HCT116 (cell line): ENCODE measurements at regions not wholly inside any gene's neighbourhood (a gene's known extent, or its start where the extent isn't known, plus 50 kb on each side); places are given as distances from the start of the nearest gene placed in this dataset.

Experiments
- EZH2 ChIP-seq: fragments of 200-600 bp; sonication (generic); IDR thresholded peaks from 2 replicates; pipeline ENCODE4 v1.6.1; 2017; ENCODE audit warnings: antibody characterized with exemption, mixed run types
- POLR2A ChIP-seq: IDR thresholded peaks from 2 replicates; pipeline ENCODE4 v1.7.0; 2011; ENCODE audit warnings: borderline replicate concordance; ENCODE audit not compliant: insufficient read depth, insufficient read length; ENCODE audit errors: extremely low read depth
- POLR2AphosphoS5 ChIP-seq: IDR thresholded peaks from 2 replicates; pipeline ENCODE4 v1.6.1; 2011; ENCODE audit warnings: mild to moderate bottlenecking, low read depth, low read length, moderate library complexity
- ZFX ChIP-seq: fragments of 450-650 bp; IDR thresholded peaks from 2 replicates; pipeline ENCODE4 v1.6.1; 2017
- TF ChIP-seq, protein P1 (sequence below), 3 experiments: fragments of 200-600 bp in 1 of 3; sonication (generic) in 1 of 3; IDR thresholded peaks in 2 of 3; conservative IDR thresholded peaks in 1 of 3; 2 replicates each; pipeline ENCODE4 v1.5.1; 2012 to 2017; ENCODE audit warnings: low read depth in 2 of 3, low read length in 2 of 3, antibody characterized with exemption in 1 of 3, borderline replicate concordance in 1 of 3, control low read depth in 1 of 3, mild to moderate bottlenecking in 1 of 3, mixed read lengths in 1 of 3, mixed run types in 1 of 3, moderate library complexity in 1 of 3; ENCODE audit not compliant: insufficient read depth in 1 of 3
- TF ChIP-seq, protein P2 (sequence below): IDR thresholded peaks from 2 replicates; pipeline ENCODE4 v1.6.1; 2012

GRCh38 chr18:76219023-76219422 is 276.0 kb downstream of the ZNF516 start:
- TF ChIP-seq, protein P1, sequence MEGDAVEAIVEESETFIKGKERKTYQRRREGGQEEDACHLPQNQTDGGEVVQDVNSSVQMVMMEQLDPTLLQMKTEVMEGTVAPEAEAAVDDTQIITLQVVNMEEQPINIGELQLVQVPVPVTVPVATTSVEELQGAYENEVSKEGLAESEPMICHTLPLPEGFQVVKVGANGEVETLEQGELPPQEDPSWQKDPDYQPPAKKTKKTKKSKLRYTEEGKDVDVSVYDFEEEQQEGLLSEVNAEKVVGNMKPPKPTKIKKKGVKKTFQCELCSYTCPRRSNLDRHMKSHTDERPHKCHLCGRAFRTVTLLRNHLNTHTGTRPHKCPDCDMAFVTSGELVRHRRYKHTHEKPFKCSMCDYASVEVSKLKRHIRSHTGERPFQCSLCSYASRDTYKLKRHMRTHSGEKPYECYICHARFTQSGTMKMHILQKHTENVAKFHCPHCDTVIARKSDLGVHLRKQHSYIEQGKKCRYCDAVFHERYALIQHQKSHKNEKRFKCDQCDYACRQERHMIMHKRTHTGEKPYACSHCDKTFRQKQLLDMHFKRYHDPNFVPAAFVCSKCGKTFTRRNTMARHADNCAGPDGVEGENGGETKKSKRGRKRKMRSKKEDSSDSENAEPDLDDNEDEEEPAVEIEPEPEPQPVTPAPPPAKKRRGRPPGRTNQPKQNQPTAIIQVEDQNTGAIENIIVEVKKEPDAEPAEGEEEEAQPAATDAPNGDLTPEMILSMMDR (IDR thresholded peaks at IDR 0.05 in 2 of 3, conservative IDR thresholded peaks at IDR 0.05 in 1 of 3; ENCODE audit: borderline replicate concordance in 1 of 3, insufficient read depth in 1 of 3, low read depth in 2 of 3, low read length in 2 of 3): no peak
- no peak for TF ChIP-seq ZFX
- no peak for TF ChIP-seq POLR2A
- TF ChIP-seq, protein P2, sequence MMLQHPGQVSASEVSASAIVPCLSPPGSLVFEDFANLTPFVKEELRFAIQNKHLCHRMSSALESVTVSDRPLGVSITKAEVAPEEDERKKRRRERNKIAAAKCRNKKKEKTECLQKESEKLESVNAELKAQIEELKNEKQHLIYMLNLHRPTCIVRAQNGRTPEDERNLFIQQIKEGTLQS: no peak
- no peak for TF ChIP-seq EZH2
- no peak for TF ChIP-seq POLR2AphosphoS5
